MM.1S (cell line): ENCODE measurements at regions not wholly inside any gene's neighbourhood (a gene's known extent, or its start where the extent isn't known, plus 50 kb on each side); places are given as distances from the start of the nearest gene placed in this dataset.

Source experiments
- DNase-seq: peaks from one replicate; pipeline ENCODE4 v3.0.0-alpha.2; 2015
- H2AFZ ChIP-seq: fragments of 300-600 bp; sonication (generic); 2 replicates; pipeline ENCODE4 v1.6.0; 2016; ENCODE audit warnings: antibody characterized with exemption, low read length
- H3F3A ChIP-seq: fragments of 300-600 bp; sonication (generic); 2 replicates; pipeline ENCODE4 v1.6.1; 2016; ENCODE audit warnings: mild to moderate bottlenecking, antibody characterized with exemption, low read length, moderate library complexity, mixed read lengths; ENCODE audit not compliant: insufficient read depth
- H3K27ac ChIP-seq: fragments of 300-600 bp; sonication (generic); 2 replicates; pipeline ENCODE4 v1.5.1; 2016; ENCODE audit warnings: mild to moderate bottlenecking, low read length
- H3K27me3 ChIP-seq: fragments of 300-600 bp; sonication (generic); replicated peaks from 2 replicates; pipeline ENCODE4 v1.6.0; 2016; ENCODE audit warnings: low read length; ENCODE audit not compliant: insufficient read depth
- H3K36me3 ChIP-seq: fragments of 300-600 bp; sonication (generic); replicated peaks from 2 replicates; pipeline ENCODE4 v1.6.1; 2016; ENCODE audit warnings: mild to moderate bottlenecking, low read length, mixed read lengths; ENCODE audit not compliant: insufficient read depth
- H3K4me1 ChIP-seq: fragments of 300-600 bp; sonication (generic); 2 replicates; pipeline ENCODE4 v1.6.1; 2016; ENCODE audit warnings: low read length, mixed read lengths
- H3K4me2 ChIP-seq: fragments of 300-600 bp; sonication (generic); 2 replicates; pipeline ENCODE4 v1.6.0; 2016; ENCODE audit warnings: low read depth, low read length
- H3K4me3 ChIP-seq: fragments of 300-600 bp; sonication (generic); 2 replicates; pipeline ENCODE4 v1.5.1; 2016; ENCODE audit warnings: low read length, mixed read lengths
- H3K79me2 ChIP-seq: fragments of 300-600 bp; sonication (generic); 2 replicates; pipeline ENCODE4 v1.6.1; 2016; ENCODE audit warnings: mixed run types, low read length, mixed read lengths
- H3K9ac ChIP-seq: fragments of 300-600 bp; sonication (generic); 2 replicates; pipeline ENCODE4 v1.6.1; 2016; ENCODE audit warnings: low read length, mixed read lengths
- H3K9me2 ChIP-seq: fragments of 300-600 bp; sonication (generic); replicated peaks from 2 replicates; pipeline ENCODE4 v1.6.1; 2016; ENCODE audit warnings: mild to moderate bottlenecking, low read length, mixed read lengths; ENCODE audit not compliant: insufficient read depth
- H3K9me3 ChIP-seq: fragments of 300-600 bp; sonication (generic); replicated peaks from 2 replicates; pipeline ENCODE4 v1.6.1; 2016; ENCODE audit warnings: mild to moderate bottlenecking, low read length, mixed read lengths; ENCODE audit not compliant: insufficient read depth
- H4K20me1 ChIP-seq: fragments of 300-600 bp; sonication (generic); 2 replicates; pipeline ENCODE4 v1.6.1; 2016; ENCODE audit warnings: mild to moderate bottlenecking, low read length, moderate library complexity, mixed read lengths; ENCODE audit not compliant: insufficient read depth
- EZH2 ChIP-seq: fragments of 300-600 bp; sonication (generic); optimal IDR thresholded peaks from 2 replicates; pipeline ENCODE3; 2017; ENCODE audit warnings: low read depth, mild to moderate bottlenecking, antibody characterized with exemption, low read length, mixed read lengths
- EZH2phosphoT487 ChIP-seq: fragments of 300-600 bp; sonication (generic); IDR thresholded peaks from 2 replicates; pipeline ENCODE4 v1.6.1; 2018; ENCODE audit warnings: antibody characterized with exemption, low read length
- TF ChIP-seq, protein P1 (sequence below): fragments of 300-600 bp; sonication (generic); IDR thresholded peaks from 2 replicates; pipeline ENCODE4 v1.5.1; 2016; ENCODE audit warnings: antibody characterized with exemption, low read length, mixed read lengths

DNA sequence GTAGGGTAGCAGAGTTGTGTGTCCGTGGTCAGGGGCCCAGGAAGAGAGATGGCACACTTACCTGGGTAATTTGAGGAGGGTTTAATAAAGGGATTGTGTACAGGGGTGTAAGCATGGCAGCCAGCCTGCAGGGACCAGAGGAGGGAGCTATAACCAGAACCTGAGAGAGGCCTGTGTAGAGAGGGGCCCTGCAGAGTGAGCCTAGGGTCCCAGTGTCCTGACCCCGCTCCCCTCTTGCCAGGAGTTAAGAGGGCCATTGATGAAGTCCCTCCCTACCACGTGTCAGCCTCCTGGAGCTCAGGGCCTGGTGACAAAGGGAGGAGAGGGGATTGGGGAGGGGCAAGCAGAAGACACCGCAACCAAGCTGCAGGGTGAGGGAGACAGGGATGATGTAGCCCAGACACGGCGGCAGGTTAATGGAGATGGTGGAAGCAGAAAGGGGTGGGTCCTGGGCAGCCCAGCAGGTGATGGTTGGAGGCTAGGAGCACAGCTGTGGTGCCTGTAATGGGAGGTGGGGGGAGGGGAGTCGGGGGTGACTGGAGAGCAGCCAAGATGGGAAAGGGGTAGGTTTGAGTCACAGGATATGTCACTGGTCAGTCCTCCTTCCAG lies 165.4 kb upstream of the TOPAZ1 start:
- H3K4me1 ChIP-seq, result no peaks in the 10 kb centered on the region
- H3K79me2 ChIP-seq, result no peaks in the 10 kb centered on the region
- no peaks in the 10 kb centered on the region for H3K9me3 ChIP-seq
- H3K4me2 ChIP-seq, result no peak overlapping the region
- DNase-seq, result no peak
- no peaks in the 10 kb centered on the region for H3K9me2 ChIP-seq
- H4K20me1 ChIP-seq, result no peaks in the 10 kb centered on the region
- no peak overlapping the region for H2AFZ ChIP-seq
- TF ChIP-seq, protein P1, sequence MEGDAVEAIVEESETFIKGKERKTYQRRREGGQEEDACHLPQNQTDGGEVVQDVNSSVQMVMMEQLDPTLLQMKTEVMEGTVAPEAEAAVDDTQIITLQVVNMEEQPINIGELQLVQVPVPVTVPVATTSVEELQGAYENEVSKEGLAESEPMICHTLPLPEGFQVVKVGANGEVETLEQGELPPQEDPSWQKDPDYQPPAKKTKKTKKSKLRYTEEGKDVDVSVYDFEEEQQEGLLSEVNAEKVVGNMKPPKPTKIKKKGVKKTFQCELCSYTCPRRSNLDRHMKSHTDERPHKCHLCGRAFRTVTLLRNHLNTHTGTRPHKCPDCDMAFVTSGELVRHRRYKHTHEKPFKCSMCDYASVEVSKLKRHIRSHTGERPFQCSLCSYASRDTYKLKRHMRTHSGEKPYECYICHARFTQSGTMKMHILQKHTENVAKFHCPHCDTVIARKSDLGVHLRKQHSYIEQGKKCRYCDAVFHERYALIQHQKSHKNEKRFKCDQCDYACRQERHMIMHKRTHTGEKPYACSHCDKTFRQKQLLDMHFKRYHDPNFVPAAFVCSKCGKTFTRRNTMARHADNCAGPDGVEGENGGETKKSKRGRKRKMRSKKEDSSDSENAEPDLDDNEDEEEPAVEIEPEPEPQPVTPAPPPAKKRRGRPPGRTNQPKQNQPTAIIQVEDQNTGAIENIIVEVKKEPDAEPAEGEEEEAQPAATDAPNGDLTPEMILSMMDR, result no peak
- TF ChIP-seq EZH2, result no peak
- no peak for TF ChIP-seq EZH2phosphoT487
- no peaks in the 10 kb centered on the region for H3F3A ChIP-seq
- H3K36me3 ChIP-seq, result no peaks in the 10 kb centered on the region
- no peak overlapping the region for H3K9ac ChIP-seq
- no peak overlapping the region for H3K4me3 ChIP-seq
- H3K27me3 ChIP-seq, result no peaks in the 10 kb centered on the region
- H3K27ac ChIP-seq, result no peak overlapping the region

DNA sequence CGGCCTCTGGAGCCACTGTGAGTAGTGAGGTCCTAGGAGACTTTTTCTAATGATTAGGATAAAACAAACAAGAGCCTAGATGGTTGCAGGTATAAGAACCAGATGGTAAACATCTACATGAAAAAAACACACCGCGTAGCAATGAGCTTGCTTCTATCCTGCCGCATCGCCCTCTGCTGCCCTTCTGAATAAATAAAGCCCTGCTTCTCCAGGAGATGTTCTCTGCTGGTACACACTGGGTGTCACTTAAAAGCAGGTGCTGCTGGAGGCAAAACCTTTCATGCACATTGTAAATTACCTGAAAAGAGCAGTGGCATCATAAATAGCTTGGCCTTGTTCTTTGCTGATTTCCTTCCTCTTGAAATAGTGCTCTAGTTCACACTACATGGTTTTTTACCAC lies 164.4 kb upstream of the TOPAZ1 start:
- H3K4me1 ChIP-seq, result no peaks in the 10 kb centered on the region
- no peak overlapping the region for H3K4me3 ChIP-seq
- no peaks in the 10 kb centered on the region for H3K9me2 ChIP-seq
- no peak for DNase-seq
- H3F3A ChIP-seq, result no peaks in the 10 kb centered on the region
- no peaks in the 10 kb centered on the region for H3K79me2 ChIP-seq
- H3K36me3 ChIP-seq, result no peaks in the 10 kb centered on the region
- no peak overlapping the region for H3K4me2 ChIP-seq
- H3K27ac ChIP-seq, result no peak overlapping the region
- H2AFZ ChIP-seq, result no peak overlapping the region
- TF ChIP-seq, protein P1, result no peak
- TF ChIP-seq EZH2 (no peak), EZH2phosphoT487 (no peak)
- H3K9me3 ChIP-seq, result no peaks in the 10 kb centered on the region
- H4K20me1 ChIP-seq, result no peaks in the 10 kb centered on the region
- no peak overlapping the region for H3K9ac ChIP-seq
- no peaks in the 10 kb centered on the region for H3K27me3 ChIP-seq

- TF ChIP-seq, protein P1, result no peak
- TF ChIP-seq EZH2phosphoT487 (no peak), EZH2 (no peak)
- Histone ChIP-seq H3K36me3 (no peaks in the 10 kb centered on the region), H3K9me2 (no peaks in the 10 kb centered on the region), H3K9ac (no peak overlapping the region), H4K20me1 (no peaks in the 10 kb centered on the region), H3K4me2 (no peak overlapping the region), H3K79me2 (no peaks in the 10 kb centered on the region), H3F3A (no peaks in the 10 kb centered on the region), H2AFZ (no peak overlapping the region), H3K4me3 (no peak overlapping the region), H3K27ac (no peak overlapping the region), H3K4me1 (no peaks in the 10 kb centered on the region), H3K9me3 (no peaks in the 10 kb centered on the region), H3K27me3 (no peaks in the 10 kb centered on the region)
- no peak for DNase-seq
Observed at GRCh38 chr3:44078863-44079262, 162.8 kb upstream of the TOPAZ1 start.
